ENCODE measurements at regions not wholly inside any gene's neighbourhood (a gene's known extent, or its start where the extent isn't known, plus 50 kb on each side); places are given as distances from the start of the nearest gene placed in this dataset.

DNA sequence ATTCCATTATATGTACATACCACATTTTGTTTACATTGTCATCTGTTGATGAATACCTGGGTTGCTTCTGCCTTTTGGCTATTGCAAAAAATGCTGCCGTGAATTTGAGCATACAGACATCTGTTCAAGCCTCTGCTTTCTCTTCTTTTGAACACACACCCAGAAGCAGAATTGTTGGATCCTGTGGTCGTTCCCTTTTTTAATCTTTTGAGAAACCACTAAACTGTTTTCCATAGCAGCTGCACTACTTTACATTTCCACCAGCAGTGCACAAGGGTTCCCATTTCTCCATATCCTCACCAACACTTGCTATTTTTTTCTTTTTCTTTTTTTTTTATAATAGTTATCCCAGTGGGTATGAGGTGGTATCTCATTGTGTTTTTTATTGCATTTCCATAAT lies 123.5 kb downstream of the TEX29 start:
- CTCF ChIA-PET, result interaction anchor here (0.6 to 2.1 kb wide), 3 partner anchors 15 to 850 kb away, joined by 3 to 7 read pairs (median 6); no protein-coding TSS in a partner anchor
- Mint-ChIP-seq H3K27me3 (ENCODE audit: low read depth) (peaks cover 4% of the 10 kb centered on the region), H3K27ac (no peak overlapping the region), H3K4me1 (peaks cover 5% of the 10 kb centered on the region; the same call in 1 of the 2 replicates), H3K36me3 (peaks cover 5% of the 10 kb centered on the region), H3K4me3 (no peak overlapping the region), H3K9me3 (peaks cover 57% of the 10 kb centered on the region)
- ATAC-seq (no peak), DNase-seq (ENCODE audit: low spot score) (no peak)
- POLR2A ChIA-PET, result no interaction called here
- TF ChIP-seq NFATC4 (CRISPR knock-in tag; IDR thresholded peaks at IDR 0.05) (no peak), ZNF532 (CRISPR knock-in tag; IDR thresholded peaks at IDR 0.05; ENCODE audit: borderline replicate concordance) (no peak), ZNF121 (CRISPR knock-in tag; IDR thresholded peaks at IDR 0.05) (no peak), SOX15 (CRISPR knock-in tag; IDR thresholded peaks at IDR 0.05) (no peak), CREM (CRISPR knock-in tag; IDR thresholded peaks at IDR 0.05) (no peak), E2F4 (CRISPR knock-in tag; IDR thresholded peaks at IDR 0.05; ENCODE audit: borderline replicate concordance, low read depth) (no peak), ZSCAN18 (CRISPR knock-in tag; IDR thresholded peaks at IDR 0.05) (no peak), USF1 (CRISPR knock-in tag; IDR thresholded peaks at IDR 0.05) (no peak), IRF1 (CRISPR knock-in tag; IDR thresholded peaks at IDR 0.05) (no peak), FOXP1 (CRISPR knock-in tag; IDR thresholded peaks at IDR 0.05; ENCODE audit: borderline replicate concordance) (no peak), HMGA2 (CRISPR knock-in tag; IDR thresholded peaks at IDR 0.05) (no peak), MXD4 (CRISPR knock-in tag; IDR thresholded peaks at IDR 0.05; ENCODE audit: borderline replicate concordance) (no peak), ZNF263 (CRISPR knock-in tag; IDR thresholded peaks at IDR 0.05; ENCODE audit: low read depth) (no peak), JAZF1 (CRISPR knock-in tag; IDR thresholded peaks at IDR 0.05) (no peak), TP53 (CRISPR knock-in tag; IDR thresholded peaks at IDR 0.05) (no peak), NFE2L1 (CRISPR knock-in tag; IDR thresholded peaks at IDR 0.05) (no peak)
- TF ChIP-seq, protein P1, sequence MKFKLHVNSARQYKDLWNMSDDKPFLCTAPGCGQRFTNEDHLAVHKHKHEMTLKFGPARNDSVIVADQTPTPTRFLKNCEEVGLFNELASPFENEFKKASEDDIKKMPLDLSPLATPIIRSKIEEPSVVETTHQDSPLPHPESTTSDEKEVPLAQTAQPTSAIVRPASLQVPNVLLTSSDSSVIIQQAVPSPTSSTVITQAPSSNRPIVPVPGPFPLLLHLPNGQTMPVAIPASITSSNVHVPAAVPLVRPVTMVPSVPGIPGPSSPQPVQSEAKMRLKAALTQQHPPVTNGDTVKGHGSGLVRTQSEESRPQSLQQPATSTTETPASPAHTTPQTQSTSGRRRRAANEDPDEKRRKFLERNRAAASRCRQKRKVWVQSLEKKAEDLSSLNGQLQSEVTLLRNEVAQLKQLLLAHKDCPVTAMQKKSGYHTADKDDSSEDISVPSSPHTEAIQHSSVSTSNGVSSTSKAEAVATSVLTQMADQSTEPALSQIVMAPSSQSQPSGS (CRISPR knock-in tag; IDR thresholded peaks at IDR 0.05; ENCODE audit: borderline replicate concordance, low read depth), result no peak
- TF ChIP-seq, protein P2, sequence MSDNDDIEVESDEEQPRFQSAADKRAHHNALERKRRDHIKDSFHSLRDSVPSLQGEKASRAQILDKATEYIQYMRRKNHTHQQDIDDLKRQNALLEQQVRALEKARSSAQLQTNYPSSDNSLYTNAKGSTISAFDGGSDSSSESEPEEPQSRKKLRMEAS (CRISPR knock-in tag; IDR thresholded peaks at IDR 0.05), result no peak
- TF ChIP-seq, protein P3, sequence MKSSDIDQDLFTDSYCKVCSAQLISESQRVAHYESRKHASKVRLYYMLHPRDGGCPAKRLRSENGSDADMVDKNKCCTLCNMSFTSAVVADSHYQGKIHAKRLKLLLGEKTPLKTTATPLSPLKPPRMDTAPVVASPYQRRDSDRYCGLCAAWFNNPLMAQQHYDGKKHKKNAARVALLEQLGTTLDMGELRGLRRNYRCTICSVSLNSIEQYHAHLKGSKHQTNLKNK (CRISPR knock-in tag; IDR thresholded peaks at IDR 0.05), result no peak

Measured in WTC11 (cell line).